GM12872 (cell line): ENCODE measurements at regions not wholly inside any gene's neighbourhood (a gene's known extent, or its start where the extent isn't known, plus 50 kb on each side); places are given as distances from the start of the nearest gene placed in this dataset.

Experiments
- TF ChIP-seq, protein P1 (sequence below): IDR thresholded peaks from 3 replicates; pipeline ENCODE4 v1.5.1; 2011; ENCODE audit warnings: low read depth, mild to moderate bottlenecking, low read length, moderate library complexity; ENCODE audit not compliant: insufficient read depth

DNA sequence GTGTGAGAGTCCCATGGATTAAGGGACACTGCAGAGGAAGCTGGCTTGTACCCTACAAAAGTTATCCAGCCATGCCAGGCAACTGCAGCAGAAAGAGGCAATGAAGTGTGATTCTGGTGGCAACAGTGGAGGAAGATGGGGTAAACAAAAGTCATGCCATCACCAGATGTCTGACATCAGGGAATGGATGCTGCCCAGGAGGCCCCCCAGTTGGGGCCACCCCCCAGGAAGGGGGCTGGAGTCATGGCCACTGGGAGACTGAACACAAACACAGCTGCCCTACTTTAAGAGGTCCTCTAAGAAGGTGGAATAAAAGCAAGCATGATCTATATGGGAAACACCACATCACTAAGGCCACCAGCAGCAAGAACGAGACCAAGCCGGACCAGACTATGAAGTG is 235.3 kb downstream of the KLF12 start:
- TF ChIP-seq, protein P1, sequence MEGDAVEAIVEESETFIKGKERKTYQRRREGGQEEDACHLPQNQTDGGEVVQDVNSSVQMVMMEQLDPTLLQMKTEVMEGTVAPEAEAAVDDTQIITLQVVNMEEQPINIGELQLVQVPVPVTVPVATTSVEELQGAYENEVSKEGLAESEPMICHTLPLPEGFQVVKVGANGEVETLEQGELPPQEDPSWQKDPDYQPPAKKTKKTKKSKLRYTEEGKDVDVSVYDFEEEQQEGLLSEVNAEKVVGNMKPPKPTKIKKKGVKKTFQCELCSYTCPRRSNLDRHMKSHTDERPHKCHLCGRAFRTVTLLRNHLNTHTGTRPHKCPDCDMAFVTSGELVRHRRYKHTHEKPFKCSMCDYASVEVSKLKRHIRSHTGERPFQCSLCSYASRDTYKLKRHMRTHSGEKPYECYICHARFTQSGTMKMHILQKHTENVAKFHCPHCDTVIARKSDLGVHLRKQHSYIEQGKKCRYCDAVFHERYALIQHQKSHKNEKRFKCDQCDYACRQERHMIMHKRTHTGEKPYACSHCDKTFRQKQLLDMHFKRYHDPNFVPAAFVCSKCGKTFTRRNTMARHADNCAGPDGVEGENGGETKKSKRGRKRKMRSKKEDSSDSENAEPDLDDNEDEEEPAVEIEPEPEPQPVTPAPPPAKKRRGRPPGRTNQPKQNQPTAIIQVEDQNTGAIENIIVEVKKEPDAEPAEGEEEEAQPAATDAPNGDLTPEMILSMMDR: no peak

DNA sequence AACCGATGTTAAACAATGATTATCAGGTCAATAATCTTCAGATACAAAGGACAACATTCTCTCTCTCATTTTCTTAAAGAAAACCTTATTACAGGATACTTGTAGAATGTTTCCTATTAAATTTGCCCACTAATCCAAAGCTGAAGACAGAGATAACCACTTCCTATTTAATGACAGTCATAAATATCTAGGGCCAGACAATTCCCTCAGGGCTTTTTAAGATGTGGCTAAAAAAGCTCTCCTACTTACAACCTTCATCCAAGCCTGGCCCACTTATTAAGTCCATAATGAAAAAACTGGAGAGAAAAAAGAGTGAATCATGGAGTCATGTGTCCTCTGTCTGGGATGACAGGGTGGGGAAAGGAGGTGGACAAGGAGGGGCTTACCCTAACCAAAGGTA is 235.9 kb downstream of the KLF12 start:
- TF ChIP-seq, protein P1: no peak

- TF ChIP-seq, protein P1: no peak
Observed at GRCh38 chr13:73894995-73895571, 239.1 kb downstream of the KLF12 start.

DNA sequence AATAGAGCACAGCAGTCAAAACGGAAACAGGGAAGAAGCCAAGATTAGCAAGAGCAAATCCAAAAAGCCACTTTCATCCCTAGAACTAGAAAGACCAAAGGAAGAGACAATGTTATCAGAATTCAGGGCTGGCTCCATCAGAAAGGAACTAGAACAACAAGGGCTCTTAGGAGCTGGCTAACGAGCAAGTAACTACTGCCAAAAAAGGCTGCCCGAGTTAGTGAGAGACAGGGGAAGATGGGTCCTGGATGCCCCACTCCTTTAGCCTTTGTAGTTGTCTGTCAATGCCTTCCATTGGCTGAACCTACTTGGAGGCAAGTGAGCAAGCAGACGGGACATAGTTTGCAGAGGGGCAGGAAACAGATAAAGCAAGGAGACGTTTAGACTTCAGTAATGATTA is 240.4 kb downstream of the KLF12 start:
- TF ChIP-seq, protein P1: no peak

GRCh38 chr13:73891805-73892204 is 242.4 kb downstream of the KLF12 start:
- TF ChIP-seq, protein P1: no peak

DNA sequence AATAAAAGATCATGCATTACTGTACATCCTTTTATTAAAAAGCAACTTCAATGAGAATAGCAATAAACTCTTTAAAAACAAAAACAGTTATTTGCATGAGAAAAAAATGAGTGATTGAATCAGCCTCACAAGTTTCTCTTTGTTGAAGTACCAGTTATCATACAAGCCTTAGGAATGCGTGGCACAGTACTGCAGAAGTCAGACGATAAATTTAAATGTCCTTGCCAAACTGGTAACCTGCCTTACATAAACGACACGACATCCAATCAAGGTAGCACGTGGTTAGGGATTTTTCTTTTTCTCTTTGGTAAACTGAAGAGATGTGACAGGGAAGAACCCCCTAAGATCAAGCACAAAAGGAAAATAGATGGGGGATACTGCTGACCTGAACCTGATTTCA is 251.0 kb downstream of the KLF12 start:
- TF ChIP-seq, protein P1: no peak

DNA sequence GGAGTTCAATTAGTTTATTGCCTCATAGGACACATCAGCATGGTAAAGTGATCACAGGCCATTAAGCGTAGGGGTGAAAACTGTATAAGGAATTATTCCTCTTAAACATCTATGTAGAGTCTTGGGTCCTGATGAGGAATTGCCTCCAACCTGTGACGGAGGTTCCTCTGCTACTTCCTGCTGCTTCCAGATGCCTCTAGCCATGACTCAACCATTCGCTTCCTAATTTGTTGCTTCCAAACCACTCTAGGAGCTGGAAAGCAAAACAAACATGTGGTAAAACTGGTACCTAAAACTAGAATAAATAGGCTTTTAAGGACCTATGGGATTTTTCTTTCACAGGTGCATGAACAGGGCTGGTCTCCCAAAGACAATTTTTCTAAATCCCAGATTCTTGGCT is 253.8 kb downstream of the KLF12 start:
- TF ChIP-seq, protein P1: no peak
